K562 (cell line): ENCODE measurements at regions not wholly inside any gene's neighbourhood (a gene's known extent, or its start where the extent isn't known, plus 50 kb on each side); places are given as distances from the start of the nearest gene placed in this dataset.

Experiments used
- ATAC-seq: fragments of 200-7000 bp; cut with Tn5 transposase; 3 replicates; pipeline ENCODE4 v1.9.1; 2020; ENCODE audit warnings: moderate library complexity
- BruUV-seq: library from RNA; stranded (reverse); fragments of 400-500 nt; replicated peaks from 2 replicates; lab custom pipeline; 2021; lab: Mats Ljungman, UMichigan
- CTCF ChIA-PET: fragments of 300-600 bp; formaldehyde crosslinking; extraction: SDS; loops from one replicate; lab custom pipeline; 2021; ENCODE audit warnings: low intra/inter-chr PET ratio; lab: Yijun Ruan, JAX
- POLR2A ChIA-PET: fragments of 300-600, 350-650 bp; sonication (Branson Sonifier 250); formaldehyde crosslinking; extraction: SDS; loops from one replicate; lab custom pipeline; 2021; ENCODE audit warnings: antibody characterized with exemption, inconsistent platforms; lab: Yijun Ruan, JAX
- DNase-seq, 4 experiments: peaks; one replicate each; pipeline versions ENCODE4 v3.0.0 to v3.0.0-alpha.2; 2011 to 2018; ENCODE audit warnings: low spot score in 3 of 4, mixed read lengths in 3 of 4; ENCODE audit errors: extremely low read depth in 1 of 4
- FAIRE-seq: peaks from 2 replicates; lab custom pipeline; 2011; peaks lifted over from hg19 to GRCh38; lab: Jason Lieb, UNC
- H2AFZ ChIP-seq: 2 replicates; pipeline ENCODE4 v1.6.0; 2011; ENCODE audit warnings: low read depth, low read length, control low read depth, inconsistent platforms
- H3K27ac ChIP-seq: fragments of 200-600 bp; 3 replicates; pipeline ENCODE4 v1.8.0; 2011; ENCODE audit warnings: low read depth, mild to moderate bottlenecking, control low read depth, inconsistent platforms, low read length, moderate library complexity, mixed read lengths; ENCODE audit errors: extremely low read depth
- H3K27me3 ChIP-seq, 2 experiments: fragments of 300-600 bp in 1 of 2; 2 replicates in 1 of 2; 3 replicates in 1 of 2; pipeline versions ENCODE4 v1.6.0 to v1.8.0; 2011; ENCODE audit warnings: inconsistent platforms in 2 of 2, low read length in 2 of 2, mild to moderate bottlenecking in 1 of 2, mixed read lengths in 1 of 2, moderate library complexity in 1 of 2; ENCODE audit not compliant: control insufficient read depth in 2 of 2, insufficient read depth in 2 of 2
- H3K36me3 ChIP-seq: fragments of 300-600 bp; 3 replicates; pipeline ENCODE4 v1.8.0; 2011; ENCODE audit warnings: mild to moderate bottlenecking, low read length, inconsistent platforms; ENCODE audit not compliant: control insufficient read depth, insufficient read depth
- H3K4me1 ChIP-seq, 2 experiments: fragments of 200-600 bp in 1 of 2; replicated peaks in 1 of 2; 2 replicates in 1 of 2; 3 replicates in 1 of 2; pipeline versions ENCODE4 v1.5.1 to v1.8.0; 2011; ENCODE audit warnings: inconsistent platforms in 2 of 2, low read length in 2 of 2, mild to moderate bottlenecking in 1 of 2, mixed read lengths in 1 of 2, moderate library complexity in 1 of 2; ENCODE audit not compliant: control insufficient read depth in 2 of 2, insufficient read depth in 2 of 2
- H3K4me2 ChIP-seq: 2 replicates; pipeline ENCODE4 v1.6.1; 2011; ENCODE audit warnings: low read length, control low read depth, inconsistent platforms, mixed read lengths; ENCODE audit not compliant: insufficient read depth
- H3K4me3 ChIP-seq: fragments of 200-600 bp; sonication (generic), shearing (Covaris generic); 2 replicates; pipeline ENCODE4 v1.5.1; 2016; ENCODE audit warnings: control low read depth, inconsistent platforms
- H3K79me2 ChIP-seq: fragments of 200-600 bp; 3 replicates; pipeline ENCODE4 v1.8.0; 2011; ENCODE audit warnings: low read length, inconsistent platforms; ENCODE audit not compliant: control insufficient read depth, insufficient read depth
- H3K9ac ChIP-seq, 2 experiments: 2 replicates each; pipeline versions ENCODE4 v1.6.0 to v1.6.1; 2011; ENCODE audit warnings: low read depth in 2 of 2, low read length in 2 of 2, control low read depth in 1 of 2, inconsistent platforms in 1 of 2, mild to moderate bottlenecking in 1 of 2, mixed read lengths in 1 of 2; ENCODE audit not compliant: insufficient read depth in 1 of 2
- H3K9me1 ChIP-seq: one replicate; pipeline ENCODE4 v1.6.0; 2011; ENCODE audit warnings: inconsistent platforms, mild to moderate bottlenecking, low read length, moderate library complexity; ENCODE audit not compliant: control insufficient read depth, insufficient read depth
- H3K9me3 ChIP-seq: replicated peaks from 2 replicates; pipeline ENCODE4 v1.5.1; 2011; ENCODE audit warnings: low read depth, low read length, inconsistent platforms; ENCODE audit not compliant: control insufficient read depth, insufficient read depth
- H4K20me1 ChIP-seq: replicated peaks from 2 replicates; pipeline ENCODE4 v1.6.1; 2011; ENCODE audit warnings: low read length, inconsistent platforms, mixed read lengths; ENCODE audit not compliant: control insufficient read depth, insufficient read depth
- BCOR ChIP-seq: fragments of 450-650 bp; IDR thresholded peaks from 2 replicates; pipeline ENCODE4 v1.6.1; 2016
- GABPB1 ChIP-seq: sonication (generic); formaldehyde crosslinking; IDR thresholded peaks from 2 replicates; pipeline ENCODE4 v1.8.0; 2022; ENCODE audit warnings: mild to moderate bottlenecking, missing genetic modification reagents
- HDAC2 ChIP-seq: fragments of 450-650 bp; IDR thresholded peaks from 2 replicates; pipeline ENCODE4 v1.6.1; 2016; ENCODE audit warnings: mild to moderate bottlenecking
- KDM1A ChIP-seq, 2 experiments: fragments of 450-650 bp; IDR thresholded peaks; 2 replicates each; pipeline ENCODE4 v1.6.1; 2016; ENCODE audit warnings: mild to moderate bottlenecking in 2 of 2
- RBM25 ChIP-seq: fragments of 200-400 bp; formaldehyde crosslinking; IDR thresholded peaks from 2 replicates; pipeline ENCODE4 v1.6.1; 2018; ENCODE audit warnings: low read length, low read depth, moderate library complexity; ENCODE audit not compliant: severe bottlenecking
- USF1 ChIP-seq: sonication (generic); formaldehyde crosslinking; IDR thresholded peaks from 2 replicates; pipeline ENCODE4 v1.9.0; 2022; ENCODE audit warnings: mild to moderate bottlenecking, missing genetic modification reagents
- WGBS: fragments of 100-300 bp; shearing (Covaris generic); methylation state at CpG from one replicate; pipeline ENCODE4 v1.1.6; 2016; ENCODE audit warnings: low coverage, mixed read lengths; ENCODE audit not compliant: insufficient coverage; ENCODE audit errors: missing lambda C conversion rate; 5-methylcytosine and 5-hydroxymethylcytosine counted together
- in situ Hi-C: fragments of 300-500 bp; cut with MboI; formaldehyde crosslinking; loops from 4 replicates; pipeline ENCODE4 v1.15.0; 2018; ENCODE audit warnings: inconsistent platforms, mixed read lengths
- intact Hi-C: fragments of 100-400 bp; cut with micrococcal nuclease; formaldehyde crosslinking; loops from 2 replicates; pipeline ENCODE4 v1.14.2; 2022

DNA sequence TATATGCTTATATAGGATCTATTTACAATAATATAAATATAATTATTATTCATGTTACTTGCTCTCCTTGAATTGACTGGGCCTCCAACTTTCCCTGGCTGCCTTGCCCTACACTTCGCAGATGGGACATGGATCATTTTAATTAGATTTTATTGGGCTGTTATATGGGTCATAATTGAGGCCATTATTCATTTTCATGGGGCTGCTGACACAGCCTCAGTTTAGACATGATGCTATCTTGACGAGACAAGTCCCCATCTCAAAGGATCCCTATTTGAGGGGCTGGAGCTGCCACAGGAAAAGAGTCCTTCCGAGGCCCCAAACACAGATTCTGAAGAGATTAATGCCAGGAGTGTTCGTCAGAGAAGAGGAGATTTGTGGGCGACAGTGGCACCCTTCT is 170.4 kb downstream of the DHX35 start:
- TF ChIP-seq GABPB1 (no peak), USF1 (CRISPR knock-in tag) (no peak)
- intact Hi-C loops = no loop called here
- in situ Hi-C loops = no loop called here
- Histone ChIP-seq H2AFZ (no peak overlapping the region), H3K79me2 (no peaks in the 10 kb centered on the region), H3K4me2 (no peak overlapping the region), H3K36me3 (no peaks in the 10 kb centered on the region), H4K20me1 (no peaks in the 10 kb centered on the region; the same call in 1 of the 2 replicates), H3K27ac (no peak overlapping the region), H3K4me1 (no peaks in the 10 kb centered on the region), H3K9me1 (no peaks in the 10 kb centered on the region), H3K4me3 (no peak overlapping the region), H3K9ac (no peak overlapping the region), H3K27me3 (no peaks in the 10 kb centered on the region; a peak in 1 of 5 replicates), H3K9me3 (no peaks in the 10 kb centered on the region)
- 1% methylated on average over 5 of the region's 5 CpGs for WGBS
- no peak for FAIRE-seq
- ChIA-PET CTCF (no interaction called here), POLR2A (no interaction called here)
- BruUV-seq = no TSS peak
- ATAC-seq = no peak
- DNase-seq = no peak

GRCh38 chr20:39132093-39132492 is 169.9 kb downstream of the DHX35 start:
- Histone ChIP-seq H3K79me2 (no peaks in the 10 kb centered on the region), H3K9ac (no peak overlapping the region), H3K9me1 (no peaks in the 10 kb centered on the region), H2AFZ (no peak overlapping the region), H3K4me1 (no peaks in the 10 kb centered on the region), H3K9me3 (no peaks in the 10 kb centered on the region), H3K36me3 (no peaks in the 10 kb centered on the region), H3K4me2 (no peak overlapping the region), H4K20me1 (no peaks in the 10 kb centered on the region; the same call in 1 of the 2 replicates), H3K27me3 (no peaks in the 10 kb centered on the region; a peak in 1 of 5 replicates), H3K4me3 (no peak overlapping the region), H3K27ac (no peak overlapping the region)
- BruUV-seq = no TSS peak
- FAIRE-seq = no peak
- in situ Hi-C loops = no loop called here
- TF ChIP-seq BCOR (peak; percentile 51; the same call in 1 of the 2 replicates), KDM1A (IDR thresholded peaks at IDR 0.05) (0 out of 4 replicates have a peak, but pooled peaks of 1 of the 2 experiments have one; percentile 7), RBM25 (peak; percentile 71), HDAC2 (no peak)
- ChIA-PET CTCF (no interaction called here), POLR2A (no interaction called here)
- intact Hi-C loops = no loop called here
- no peak for ATAC-seq
- no peak for DNase-seq
